B cell (primary cell): ENCODE measurements at regions not wholly inside any gene's neighbourhood (a gene's known extent, or its start where the extent isn't known, plus 50 kb on each side); places are given as distances from the start of the nearest gene placed in this dataset.

ENCODE experiments used
- EZH2 ChIP-seq: IDR thresholded peaks from 2 replicates; pipeline ENCODE4 v1.6.1; 2012; ENCODE audit warnings: borderline replicate concordance, low read depth, mild to moderate bottlenecking, moderate library complexity, low read length; ENCODE audit not compliant: insufficient read depth, poor library complexity, severe bottlenecking
- TF ChIP-seq, protein P1 (sequence below): fragments of 200-600 bp; IDR thresholded peaks from one replicate; pipeline ENCODE4 v1.8.0; 2022; ENCODE audit warnings: antibody characterized with exemption, mild to moderate bottlenecking

- TF ChIP-seq, protein P1, sequence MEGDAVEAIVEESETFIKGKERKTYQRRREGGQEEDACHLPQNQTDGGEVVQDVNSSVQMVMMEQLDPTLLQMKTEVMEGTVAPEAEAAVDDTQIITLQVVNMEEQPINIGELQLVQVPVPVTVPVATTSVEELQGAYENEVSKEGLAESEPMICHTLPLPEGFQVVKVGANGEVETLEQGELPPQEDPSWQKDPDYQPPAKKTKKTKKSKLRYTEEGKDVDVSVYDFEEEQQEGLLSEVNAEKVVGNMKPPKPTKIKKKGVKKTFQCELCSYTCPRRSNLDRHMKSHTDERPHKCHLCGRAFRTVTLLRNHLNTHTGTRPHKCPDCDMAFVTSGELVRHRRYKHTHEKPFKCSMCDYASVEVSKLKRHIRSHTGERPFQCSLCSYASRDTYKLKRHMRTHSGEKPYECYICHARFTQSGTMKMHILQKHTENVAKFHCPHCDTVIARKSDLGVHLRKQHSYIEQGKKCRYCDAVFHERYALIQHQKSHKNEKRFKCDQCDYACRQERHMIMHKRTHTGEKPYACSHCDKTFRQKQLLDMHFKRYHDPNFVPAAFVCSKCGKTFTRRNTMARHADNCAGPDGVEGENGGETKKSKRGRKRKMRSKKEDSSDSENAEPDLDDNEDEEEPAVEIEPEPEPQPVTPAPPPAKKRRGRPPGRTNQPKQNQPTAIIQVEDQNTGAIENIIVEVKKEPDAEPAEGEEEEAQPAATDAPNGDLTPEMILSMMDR, result no peak
- TF ChIP-seq EZH2, result no peak
These were observed 154.5 kb upstream of the CLEC14A start for GRCh38 chr14:38410442-38410841.
